Dermis microvascular lymphatic vessel endothelial cell (primary cell): ENCODE measurements at regions not wholly inside any gene's neighbourhood (a gene's known extent, or its start where the extent isn't known, plus 50 kb on each side); places are given as distances from the start of the nearest gene placed in this dataset.
"Not testable (repeated sequence)": the region's sequence is repeated elsewhere in the genome, so short reads cannot be mapped to it uniquely, and the experiment has no call there.

Experiments
- DNase-seq, 2 donors: peaks; one replicate each; pipeline versions ENCODE4 v3.0.0 to v3.0.0-alpha.2; 2010; ENCODE audit warnings: low read depth in 2 of 2

- DNase-seq = not testable (repeated sequence)
Measured at GRCh38 chr7:149995369-149996026, 121.7 kb downstream of the ATP6V0E2 start.

GRCh38 chr7:150000780-150001599, 127.2 kb downstream of the ATP6V0E2 start:
- not testable (repeated sequence) for DNase-seq

GRCh38 chr7:150003304-150003810, 129.6 kb downstream of the ATP6V0E2 start:
- peak in 1 of 2 donors; percentile 0 for DNase-seq

GRCh38 chr7:150003973-150004372, 130.2 kb downstream of the ATP6V0E2 start:
- DNase-seq = not testable (repeated sequence)

GRCh38 chr7:150004843-150005242, 131.1 kb downstream of the ATP6V0E2 start:
- DNase-seq = not testable (repeated sequence)

GRCh38 chr7:150009620-150010303, 136.0 kb downstream of the ATP6V0E2 start:
- DNase-seq = not testable (repeated sequence)

- DNase-seq = not testable (repeated sequence)
Measured at GRCh38 chr7:150016651-150017189, 143.0 kb downstream of the ATP6V0E2 start.

- not testable (repeated sequence) for DNase-seq
Measured at GRCh38 chr7:150020210-150020609, 146.4 kb downstream of the ATP6V0E2 start.

GRCh38 chr7:150024550-150025490, 151.1 kb downstream of the ATP6V0E2 start:
- DNase-seq = not testable (repeated sequence)

GRCh38 chr7:150025802-150026201, 152.0 kb downstream of the ATP6V0E2 start:
- DNase-seq = not testable (repeated sequence)

- DNase-seq = not testable (repeated sequence)
Measured at GRCh38 chr7:150028344-150029012, 154.7 kb downstream of the ATP6V0E2 start.

- not testable (repeated sequence) for DNase-seq
Measured at GRCh38 chr7:150029013-150029389, 155.2 kb downstream of the ATP6V0E2 start.

GRCh38 chr7:150031733-150032132, 158.0 kb downstream of the ATP6V0E2 start:
- DNase-seq = not testable (repeated sequence)

- not testable (repeated sequence) for DNase-seq
Measured at GRCh38 chr7:150033711-150034110, 159.9 kb downstream of the ATP6V0E2 start.

GRCh38 chr7:150035769-150036168, 162.0 kb downstream of the ATP6V0E2 start:
- not testable (repeated sequence) for DNase-seq

GRCh38 chr7:150039061-150039460, 165.3 kb downstream of the ATP6V0E2 start:
- DNase-seq = not testable (repeated sequence)

- DNase-seq = not testable (repeated sequence)
Measured at GRCh38 chr7:150042281-150042680, 168.5 kb downstream of the ATP6V0E2 start.

- DNase-seq = peak in 1 of 2 donors; percentile 30
Measured at GRCh38 chr7:150044771-150045170, 171.0 kb downstream of the ATP6V0E2 start.

- not testable (repeated sequence) for DNase-seq
Measured at GRCh38 chr7:150045596-150045995, 171.8 kb downstream of the ATP6V0E2 start.
